Parathyroid adenoma (tissue), 2 donors: ENCODE measurements at regions not wholly inside any gene's neighbourhood (a gene's known extent, or its start where the extent isn't known, plus 50 kb on each side); places are given as distances from the start of the nearest gene placed in this dataset.

Source experiments
- H2AFZ ChIP-seq: fragments of 300-600 bp; sonication (generic); one replicate; pipeline ENCODE4 v1.7.0; 2017; ENCODE audit warnings: antibody characterized with exemption, mild to moderate bottlenecking
- H3K27ac ChIP-seq: fragments of 300-600 bp; sonication (generic); one replicate; pipeline ENCODE4 v1.7.0; 2017
- H3K27me3 ChIP-seq: fragments of 300-600 bp; sonication (generic); one replicate; pipeline ENCODE4 v1.7.0; 2017; ENCODE audit warnings: low read length; ENCODE audit not compliant: control insufficient read depth, insufficient read depth
- H3K36me3 ChIP-seq: fragments of 300-600 bp; sonication (generic); one replicate; pipeline ENCODE4 v1.7.0; 2017; ENCODE audit warnings: low read length; ENCODE audit not compliant: control insufficient read depth, insufficient read depth
- H3K4me1 ChIP-seq: fragments of 300-600 bp; sonication (generic); one replicate; pipeline ENCODE4 v1.7.0; 2017; ENCODE audit warnings: control low read depth
- H3K4me2 ChIP-seq: fragments of 300-600 bp; sonication (generic); one replicate; pipeline ENCODE4 v1.7.0; 2017; ENCODE audit warnings: low read length
- H3K4me3 ChIP-seq: fragments of 300-600 bp; sonication (generic); one replicate; pipeline ENCODE4 v1.7.0; 2017; ENCODE audit warnings: low read depth, low read length
- H3K79me2 ChIP-seq: fragments of 300-600 bp; sonication (generic); one replicate; pipeline ENCODE4 v1.7.0; 2017; ENCODE audit warnings: control low read depth
- H3K9ac ChIP-seq: fragments of 300-600 bp; sonication (generic); one replicate; pipeline ENCODE4 v1.7.0; 2017; ENCODE audit warnings: mild to moderate bottlenecking
- H3K9me3 ChIP-seq: fragments of 300-600 bp; sonication (generic); one replicate; pipeline ENCODE4 v1.7.0; 2017; ENCODE audit warnings: low read length; ENCODE audit not compliant: control insufficient read depth
- TF ChIP-seq, protein P1 (sequence below): fragments of 300-600 bp; sonication (generic); IDR thresholded peaks from one replicate; pipeline ENCODE4 v1.7.0; 2017; ENCODE audit warnings: antibody characterized with exemption, mild to moderate bottlenecking
- donor health status: primary hyperparathyroidism.

- Histone ChIP-seq H2AFZ (no peak overlapping the region), H3K27ac (no peak overlapping the region), H3K79me2 (no peaks in the 10 kb centered on the region), H3K4me3 (no peak overlapping the region), H3K4me2 (no peak overlapping the region), H3K9ac (no peak overlapping the region), H3K4me1 (no peaks in the 10 kb centered on the region), H3K27me3 (no peaks in the 10 kb centered on the region), H3K36me3 (no peaks in the 10 kb centered on the region), H3K9me3 (no peaks in the 10 kb centered on the region)
- TF ChIP-seq, protein P1, sequence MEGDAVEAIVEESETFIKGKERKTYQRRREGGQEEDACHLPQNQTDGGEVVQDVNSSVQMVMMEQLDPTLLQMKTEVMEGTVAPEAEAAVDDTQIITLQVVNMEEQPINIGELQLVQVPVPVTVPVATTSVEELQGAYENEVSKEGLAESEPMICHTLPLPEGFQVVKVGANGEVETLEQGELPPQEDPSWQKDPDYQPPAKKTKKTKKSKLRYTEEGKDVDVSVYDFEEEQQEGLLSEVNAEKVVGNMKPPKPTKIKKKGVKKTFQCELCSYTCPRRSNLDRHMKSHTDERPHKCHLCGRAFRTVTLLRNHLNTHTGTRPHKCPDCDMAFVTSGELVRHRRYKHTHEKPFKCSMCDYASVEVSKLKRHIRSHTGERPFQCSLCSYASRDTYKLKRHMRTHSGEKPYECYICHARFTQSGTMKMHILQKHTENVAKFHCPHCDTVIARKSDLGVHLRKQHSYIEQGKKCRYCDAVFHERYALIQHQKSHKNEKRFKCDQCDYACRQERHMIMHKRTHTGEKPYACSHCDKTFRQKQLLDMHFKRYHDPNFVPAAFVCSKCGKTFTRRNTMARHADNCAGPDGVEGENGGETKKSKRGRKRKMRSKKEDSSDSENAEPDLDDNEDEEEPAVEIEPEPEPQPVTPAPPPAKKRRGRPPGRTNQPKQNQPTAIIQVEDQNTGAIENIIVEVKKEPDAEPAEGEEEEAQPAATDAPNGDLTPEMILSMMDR = no peak
Measured at GRCh38 chr21:24411429-24411828, 1195.9 kb downstream of the MRPL39 start.

GRCh38 chr21:24403221-24403620 lies 1204.1 kb downstream of the MRPL39 start:
- Histone ChIP-seq H3K36me3 (no peaks in the 10 kb centered on the region), H3K4me2 (no peak overlapping the region), H2AFZ (no peak overlapping the region), H3K27me3 (no peaks in the 10 kb centered on the region), H3K9ac (no peak overlapping the region), H3K4me3 (no peak overlapping the region), H3K27ac (no peak overlapping the region), H3K4me1 (no peaks in the 10 kb centered on the region), H3K9me3 (no peaks in the 10 kb centered on the region), H3K79me2 (no peaks in the 10 kb centered on the region)
- TF ChIP-seq, protein P1 = no peak

GRCh38 chr21:24395320-24395923 lies 1211.9 kb downstream of the MRPL39 start:
- H3K4me2 ChIP-seq = no peak overlapping the region
- H3K27ac ChIP-seq = no peak overlapping the region
- H3K4me3 ChIP-seq = no peak overlapping the region
- TF ChIP-seq, protein P1 = no peak
- no peaks in the 10 kb centered on the region for H3K36me3 ChIP-seq
- no peaks in the 10 kb centered on the region for H3K79me2 ChIP-seq
- no peaks in the 10 kb centered on the region for H3K4me1 ChIP-seq
- no peak overlapping the region for H3K9ac ChIP-seq
- H3K9me3 ChIP-seq = no peaks in the 10 kb centered on the region
- no peaks in the 10 kb centered on the region for H3K27me3 ChIP-seq
- no peak overlapping the region for H2AFZ ChIP-seq

DNA sequence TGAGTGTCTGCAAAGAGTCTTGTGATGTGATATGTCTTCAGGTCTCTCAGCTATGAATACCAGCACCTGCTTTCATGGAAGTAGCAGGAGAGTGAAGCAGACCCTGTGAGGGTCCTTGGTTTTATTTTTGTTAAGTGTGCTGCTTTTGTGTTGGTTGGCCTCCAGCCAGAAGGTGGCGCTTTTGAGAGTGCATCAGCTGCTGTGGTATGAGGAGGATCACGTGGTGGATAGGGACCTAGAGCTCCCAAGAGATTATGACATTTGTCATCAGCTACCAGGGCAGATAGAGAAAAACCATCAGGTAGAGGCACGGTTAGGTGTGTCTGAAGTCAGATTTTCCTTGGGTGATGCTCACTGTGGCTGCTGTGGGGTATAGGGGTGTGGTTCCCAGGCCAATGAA lies 1232.1 kb downstream of the MRPL39 start:
- no peaks in the 10 kb centered on the region for H3K36me3 ChIP-seq
- no peaks in the 10 kb centered on the region for H3K27me3 ChIP-seq
- H3K9me3 ChIP-seq = no peaks in the 10 kb centered on the region
- no peak overlapping the region for H3K27ac ChIP-seq
- H3K9ac ChIP-seq = no peak overlapping the region
- no peaks in the 10 kb centered on the region for H3K4me1 ChIP-seq
- no peak overlapping the region for H2AFZ ChIP-seq
- H3K79me2 ChIP-seq = no peaks in the 10 kb centered on the region
- no peak overlapping the region for H3K4me3 ChIP-seq
- TF ChIP-seq, protein P1 = no peak
- no peak overlapping the region for H3K4me2 ChIP-seq

DNA sequence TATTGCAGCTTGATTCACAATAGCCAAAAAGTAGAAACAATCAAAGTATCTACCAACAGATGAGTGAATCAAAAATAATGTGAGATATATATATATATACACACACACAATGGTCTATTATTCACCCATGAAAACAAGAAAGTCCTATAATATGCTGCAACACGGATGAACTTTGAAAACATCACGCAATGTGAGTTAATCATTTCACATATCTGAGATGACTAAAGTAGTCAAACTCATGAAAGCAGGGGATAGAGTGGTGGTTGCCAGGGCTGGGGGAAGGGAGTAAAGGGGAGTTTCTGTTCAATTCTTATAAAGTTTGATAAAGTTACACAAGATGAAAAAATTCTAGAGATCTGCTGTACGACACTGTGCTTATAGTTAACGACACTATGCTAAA lies 1234.8 kb downstream of the MRPL39 start:
- TF ChIP-seq, protein P1 = no peak
- no peak overlapping the region for H3K4me2 ChIP-seq

More for the DNA sequence above, 1234.8 kb downstream of the MRPL39 start:
- Histone ChIP-seq H3K27ac (no peak overlapping the region), H3K27me3 (no peaks in the 10 kb centered on the region), H3K4me3 (no peak overlapping the region), H3K4me1 (no peaks in the 10 kb centered on the region), H2AFZ (no peak overlapping the region), H3K9ac (no peak overlapping the region), H3K79me2 (no peaks in the 10 kb centered on the region), H3K9me3 (no peaks in the 10 kb centered on the region), H3K36me3 (no peaks in the 10 kb centered on the region)
